ENCODE measurements at regions not wholly inside any gene's neighbourhood (a gene's known extent, or its start where the extent isn't known, plus 50 kb on each side); places are given as distances from the start of the nearest gene placed in this dataset.
"Not testable (repeated sequence)": the region's sequence is repeated elsewhere in the genome, so short reads cannot be mapped to it uniquely, and the experiment has no call there.

- Histone ChIP-seq H3K9me2 (replicated peaks; ENCODE audit: insufficient read depth, low read length) (no peaks in the 10 kb centered on the region), H3K79me2 (ENCODE audit: low read length) (no peaks in the 10 kb centered on the region), H3K36me3 (ENCODE audit: insufficient read depth, low read length) (no peaks in the 10 kb centered on the region), H3K4me1 (ENCODE audit: low read length) (no peaks in the 10 kb centered on the region), H3K9me3 (ENCODE audit: low read length) (no peaks in the 10 kb centered on the region), H3K9ac (ENCODE audit: low read length) (no peak overlapping the region), H3K27me3 (ENCODE audit: low read length) (no peaks in the 10 kb centered on the region), H2AFZ (ENCODE audit: low read length) (no peak overlapping the region), H3K27ac (ENCODE audit: low read length) (no peak overlapping the region), H3K4me2 (ENCODE audit: low read depth, low read length, poor library complexity, severe bottlenecking) (no peak overlapping the region), H3K4me3 (ENCODE audit: low read length) (no peak overlapping the region), H4K20me1 (ENCODE audit: insufficient read depth, low read depth, low read length) (no peaks in the 10 kb centered on the region)
- DNase-seq, result no peak
Observed at GRCh38 chr14:58979325-58979724, 209.1 kb upstream of the DAAM1 start.

DNA sequence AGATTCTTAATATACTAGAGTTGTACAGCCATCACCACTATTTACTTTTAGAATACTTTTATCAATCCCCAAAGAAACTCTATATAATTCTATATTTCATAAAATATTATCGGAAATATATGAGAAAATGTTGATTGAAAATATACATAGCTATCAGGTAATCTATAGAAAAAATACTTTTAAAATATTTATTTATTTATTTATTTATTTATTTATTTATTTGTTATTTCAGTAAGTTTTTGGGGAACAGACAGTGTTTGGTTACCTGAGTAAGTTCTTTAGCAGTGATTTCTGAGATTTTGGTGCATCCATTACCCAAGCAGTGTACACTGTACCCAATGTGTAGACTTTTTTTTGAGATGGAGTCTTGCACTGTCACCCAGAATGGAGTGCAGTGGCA, 206.6 kb upstream of the DAAM1 start:
- Histone ChIP-seq H3K27ac (ENCODE audit: low read length) (no peak overlapping the region), H3K9me2 (replicated peaks; ENCODE audit: insufficient read depth, low read length) (no peaks in the 10 kb centered on the region), H3K36me3 (ENCODE audit: insufficient read depth, low read length) (no peaks in the 10 kb centered on the region), H3K9ac (ENCODE audit: low read length) (no peak overlapping the region), H3K27me3 (ENCODE audit: low read length) (no peaks in the 10 kb centered on the region), H4K20me1 (ENCODE audit: insufficient read depth, low read depth, low read length) (no peaks in the 10 kb centered on the region), H3K9me3 (ENCODE audit: low read length) (no peaks in the 10 kb centered on the region), H2AFZ (ENCODE audit: low read length) (no peak overlapping the region), H3K79me2 (ENCODE audit: low read length) (no peaks in the 10 kb centered on the region), H3K4me2 (ENCODE audit: low read depth, low read length, poor library complexity, severe bottlenecking) (no peak overlapping the region), H3K4me1 (ENCODE audit: low read length) (no peaks in the 10 kb centered on the region), H3K4me3 (ENCODE audit: low read length) (no peak overlapping the region)
- DNase-seq, result no peak

DNA sequence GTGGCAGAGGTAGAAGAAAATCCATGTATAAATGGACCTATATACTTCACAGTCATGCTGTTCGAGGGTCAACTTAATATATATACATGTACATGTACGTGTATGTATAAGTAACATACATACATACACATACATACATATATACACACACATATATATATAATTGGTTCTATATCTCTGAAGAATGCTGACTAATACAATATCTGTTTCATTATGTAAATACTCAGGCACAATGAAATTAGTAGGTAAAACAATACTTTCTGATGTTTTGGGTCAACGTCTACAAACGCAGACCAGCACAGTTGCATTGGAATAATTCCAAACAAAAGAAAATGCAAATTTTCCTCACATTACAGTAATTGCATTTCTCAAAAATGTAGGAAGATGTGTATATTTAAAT, 202.7 kb upstream of the DAAM1 start:
- H3K4me2 ChIP-seq (ENCODE audit: low read depth, low read length, poor library complexity, severe bottlenecking), result no peak overlapping the region
- no peaks in the 10 kb centered on the region for H3K79me2 ChIP-seq (ENCODE audit: low read length)
- H3K4me3 ChIP-seq (ENCODE audit: low read length), result no peak overlapping the region
- H4K20me1 ChIP-seq (ENCODE audit: insufficient read depth, low read depth, low read length), result no peaks in the 10 kb centered on the region
- no peaks in the 10 kb centered on the region for H3K4me1 ChIP-seq (ENCODE audit: low read length)
- H2AFZ ChIP-seq (ENCODE audit: low read length), result no peak overlapping the region
- H3K9me2 ChIP-seq (replicated peaks; ENCODE audit: insufficient read depth, low read length), result no peaks in the 10 kb centered on the region
- no peak overlapping the region for H3K27ac ChIP-seq (ENCODE audit: low read length)
- H3K36me3 ChIP-seq (ENCODE audit: insufficient read depth, low read length), result no peaks in the 10 kb centered on the region
- H3K9me3 ChIP-seq (ENCODE audit: low read length), result no peaks in the 10 kb centered on the region
- no peak overlapping the region for H3K9ac ChIP-seq (ENCODE audit: low read length)
- DNase-seq, result no peak
- H3K27me3 ChIP-seq (ENCODE audit: low read length), result no peaks in the 10 kb centered on the region

DNA sequence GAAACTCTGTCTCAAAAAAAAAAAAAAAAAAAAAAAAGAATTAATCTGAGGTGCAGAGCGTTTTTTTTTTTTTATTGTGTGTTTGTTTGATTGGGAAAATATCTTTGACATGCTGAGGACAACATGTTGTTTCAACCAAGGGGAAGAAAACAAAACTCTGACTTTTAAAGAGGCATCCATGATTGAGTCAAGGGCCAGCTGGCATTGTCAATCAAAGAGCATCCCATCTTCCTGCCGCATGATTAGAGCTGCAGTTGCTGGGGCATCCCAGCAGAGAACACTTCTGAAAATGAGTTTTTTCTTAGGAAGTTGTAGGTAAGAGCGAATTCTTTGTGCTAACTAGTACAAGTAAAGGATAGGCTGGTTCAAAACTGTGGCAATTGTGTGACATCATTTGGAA, 200.9 kb upstream of the DAAM1 start:
- DNase-seq, result no peak
- no peak overlapping the region for H3K27ac ChIP-seq (ENCODE audit: low read length)
- H3K36me3 ChIP-seq (ENCODE audit: insufficient read depth, low read length), result no peaks in the 10 kb centered on the region
- no peak overlapping the region for H3K4me3 ChIP-seq (ENCODE audit: low read length)
- no peaks in the 10 kb centered on the region for H3K27me3 ChIP-seq (ENCODE audit: low read length)
- no peak overlapping the region for H3K4me2 ChIP-seq (ENCODE audit: low read depth, low read length, poor library complexity, severe bottlenecking)
- no peak overlapping the region for H3K9ac ChIP-seq (ENCODE audit: low read length)
- H4K20me1 ChIP-seq (ENCODE audit: insufficient read depth, low read depth, low read length), result no peaks in the 10 kb centered on the region
- no peaks in the 10 kb centered on the region for H3K9me3 ChIP-seq (ENCODE audit: low read length)
- H3K79me2 ChIP-seq (ENCODE audit: low read length), result no peaks in the 10 kb centered on the region
- H3K4me1 ChIP-seq (ENCODE audit: low read length), result no peaks in the 10 kb centered on the region
- no peaks in the 10 kb centered on the region for H3K9me2 ChIP-seq (replicated peaks; ENCODE audit: insufficient read depth, low read length)
- H2AFZ ChIP-seq (ENCODE audit: low read length), result no peak overlapping the region

DNA sequence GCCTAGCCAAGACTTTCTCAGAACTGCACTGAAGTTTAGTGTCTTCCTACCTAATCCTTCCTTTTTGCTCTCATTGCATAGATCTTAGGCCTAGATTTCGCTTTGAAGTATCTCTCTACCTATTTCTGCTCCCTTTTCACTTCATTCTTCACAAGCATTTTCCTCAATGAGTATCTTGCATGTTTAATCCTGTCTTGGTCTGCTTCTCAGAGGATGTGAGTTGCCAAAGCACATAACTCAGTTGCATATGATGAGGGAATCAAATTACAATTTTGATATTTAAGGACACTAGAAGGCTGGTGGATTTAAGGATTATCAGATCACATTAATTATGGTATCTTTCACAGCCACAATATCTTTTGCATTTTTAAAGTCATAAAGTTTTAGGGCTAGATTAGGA, 195.5 kb upstream of the DAAM1 start:
- Histone ChIP-seq H3K9ac (ENCODE audit: low read length) (no peak overlapping the region), H3K4me2 (ENCODE audit: low read depth, low read length, poor library complexity, severe bottlenecking) (no peak overlapping the region), H3K4me3 (ENCODE audit: low read length) (no peak overlapping the region), H3K79me2 (ENCODE audit: low read length) (no peaks in the 10 kb centered on the region), H3K9me2 (replicated peaks; ENCODE audit: insufficient read depth, low read length) (no peaks in the 10 kb centered on the region), H3K27me3 (ENCODE audit: low read length) (no peaks in the 10 kb centered on the region), H3K4me1 (ENCODE audit: low read length) (no peaks in the 10 kb centered on the region), H4K20me1 (ENCODE audit: insufficient read depth, low read depth, low read length) (no peaks in the 10 kb centered on the region), H3K36me3 (ENCODE audit: insufficient read depth, low read length) (no peaks in the 10 kb centered on the region), H3K27ac (ENCODE audit: low read length) (no peak overlapping the region), H3K9me3 (ENCODE audit: low read length) (no peaks in the 10 kb centered on the region), H2AFZ (ENCODE audit: low read length) (no peak overlapping the region)
- DNase-seq, result no peak

GRCh38 chr14:58994130-58994529, 194.3 kb upstream of the DAAM1 start:
- no peaks in the 10 kb centered on the region for H3K27me3 ChIP-seq (ENCODE audit: low read length)
- H3K27ac ChIP-seq (ENCODE audit: low read length), result no peak overlapping the region
- no peaks in the 10 kb centered on the region for H3K4me1 ChIP-seq (ENCODE audit: low read length)
- H3K9me3 ChIP-seq (ENCODE audit: low read length), result no peaks in the 10 kb centered on the region
- no peaks in the 10 kb centered on the region for H3K9me2 ChIP-seq (replicated peaks; ENCODE audit: insufficient read depth, low read length)
- H2AFZ ChIP-seq (ENCODE audit: low read length), result no peak overlapping the region
- H3K9ac ChIP-seq (ENCODE audit: low read length), result no peak overlapping the region
- no peak overlapping the region for H3K4me2 ChIP-seq (ENCODE audit: low read depth, low read length, poor library complexity, severe bottlenecking)
- no peaks in the 10 kb centered on the region for H3K36me3 ChIP-seq (ENCODE audit: insufficient read depth, low read length)
- H4K20me1 ChIP-seq (ENCODE audit: insufficient read depth, low read depth, low read length), result no peaks in the 10 kb centered on the region
- no peak overlapping the region for H3K4me3 ChIP-seq (ENCODE audit: low read length)
- DNase-seq, result no peak
- no peaks in the 10 kb centered on the region for H3K79me2 ChIP-seq (ENCODE audit: low read length)

DNA sequence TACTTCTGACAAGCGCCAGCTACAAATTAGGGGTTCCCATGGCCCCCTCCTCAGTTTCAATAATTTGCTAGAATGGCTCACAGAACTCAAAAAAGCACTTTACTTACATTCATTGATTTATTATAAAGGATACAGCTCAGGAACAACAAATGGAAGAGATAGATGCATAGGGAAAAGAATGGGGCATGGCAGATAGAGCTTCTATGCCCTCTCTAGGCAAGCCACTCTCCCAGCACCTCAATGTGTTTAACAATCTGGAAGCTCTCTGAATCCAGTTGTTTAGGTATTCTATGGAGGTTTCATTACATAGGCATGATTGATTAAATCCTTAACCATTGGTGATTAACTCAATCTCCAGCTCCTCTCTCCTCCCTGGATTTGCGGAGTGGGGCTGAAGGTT, 184.5 kb upstream of the DAAM1 start:
- Histone ChIP-seq H3K27ac (ENCODE audit: low read length) (no peak overlapping the region), H3K9me2 (replicated peaks; ENCODE audit: insufficient read depth, low read length) (no peaks in the 10 kb centered on the region), H3K9ac (ENCODE audit: low read length) (no peak overlapping the region), H3K36me3 (ENCODE audit: insufficient read depth, low read length) (no peaks in the 10 kb centered on the region), H4K20me1 (ENCODE audit: insufficient read depth, low read depth, low read length) (no peaks in the 10 kb centered on the region), H3K9me3 (ENCODE audit: low read length) (no peaks in the 10 kb centered on the region), H3K4me2 (ENCODE audit: low read depth, low read length, poor library complexity, severe bottlenecking) (no peak overlapping the region), H3K79me2 (ENCODE audit: low read length) (no peaks in the 10 kb centered on the region), H3K4me3 (ENCODE audit: low read length) (no peak overlapping the region), H2AFZ (ENCODE audit: low read length) (no peak overlapping the region), H3K27me3 (ENCODE audit: low read length) (no peaks in the 10 kb centered on the region), H3K4me1 (ENCODE audit: low read length) (no peaks in the 10 kb centered on the region)
- DNase-seq, result no peak

DNA sequence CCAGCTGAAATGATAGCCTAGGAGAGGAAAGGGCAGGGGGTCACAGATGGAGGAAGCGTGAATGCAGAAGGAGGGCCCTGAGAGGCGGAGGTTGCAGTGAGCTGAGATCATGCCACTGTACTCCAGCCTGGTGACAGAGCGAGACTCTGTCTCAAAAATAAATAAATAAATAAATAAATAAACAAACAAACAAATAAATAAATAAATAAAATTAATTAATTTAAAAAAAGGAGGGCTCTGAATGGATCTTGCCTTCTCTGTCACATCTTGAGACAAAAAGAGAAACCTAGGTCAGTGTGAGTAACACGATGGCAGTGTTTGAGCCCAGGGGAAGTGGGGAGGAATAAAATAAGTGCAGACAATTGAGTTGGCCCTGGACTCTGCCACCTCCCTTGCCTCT, 182.3 kb upstream of the DAAM1 start:
- H3K36me3 ChIP-seq (ENCODE audit: insufficient read depth, low read length); H3K4me2 ChIP-seq (ENCODE audit: low read depth, low read length, poor library complexity, severe bottlenecking); H3K4me3 ChIP-seq (ENCODE audit: low read length); DNase-seq; H3K9me2 ChIP-seq (replicated peaks; ENCODE audit: insufficient read depth, low read length); H3K27ac ChIP-seq (ENCODE audit: low read length); H3K9ac ChIP-seq (ENCODE audit: low read length); H2AFZ ChIP-seq (ENCODE audit: low read length); H4K20me1 ChIP-seq (ENCODE audit: insufficient read depth, low read depth, low read length); H3K9me3 ChIP-seq (ENCODE audit: low read length); H3K27me3 ChIP-seq (ENCODE audit: low read length); H3K79me2 ChIP-seq (ENCODE audit: low read length); H3K4me1 ChIP-seq (ENCODE audit: low read length): not testable (repeated sequence)

GRCh38 chr14:59009967-59010366, 178.5 kb upstream of the DAAM1 start:
- no peaks in the 10 kb centered on the region for H3K36me3 ChIP-seq (ENCODE audit: insufficient read depth, low read length)
- no peak overlapping the region for H3K4me3 ChIP-seq (ENCODE audit: low read length)
- no peak overlapping the region for H2AFZ ChIP-seq (ENCODE audit: low read length)
- no peaks in the 10 kb centered on the region for H3K4me1 ChIP-seq (ENCODE audit: low read length)
- no peaks in the 10 kb centered on the region for H3K79me2 ChIP-seq (ENCODE audit: low read length)
- H3K4me2 ChIP-seq (ENCODE audit: low read depth, low read length, poor library complexity, severe bottlenecking), result no peak overlapping the region
- H3K9me3 ChIP-seq (ENCODE audit: low read length), result peaks cover 13% of the 10 kb centered on the region
- H4K20me1 ChIP-seq (ENCODE audit: insufficient read depth, low read depth, low read length), result no peaks in the 10 kb centered on the region
- DNase-seq, result no peak
- no peaks in the 10 kb centered on the region for H3K9me2 ChIP-seq (replicated peaks; ENCODE audit: insufficient read depth, low read length)
- no peak overlapping the region for H3K27ac ChIP-seq (ENCODE audit: low read length)
- no peak overlapping the region for H3K9ac ChIP-seq (ENCODE audit: low read length)
- 0 out of 2 replicates have a peak, but pooled peaks cover 3% of the 10 kb centered on the region for H3K27me3 ChIP-seq (ENCODE audit: low read length)

All from Karpas-422 (cell line).